ENCODE measurements at regions not wholly inside any gene's neighbourhood (a gene's known extent, or its start where the extent isn't known, plus 50 kb on each side); places are given as distances from the start of the nearest gene placed in this dataset.

GRCh38 chr5:106768392-106768791 is 902.3 kb downstream of the EFNA5 start:
- no peak for DNase-seq

GRCh38 chr5:106766916-106767315 is 903.8 kb downstream of the EFNA5 start:
- DNase-seq, result no peak

GRCh38 chr5:106759581-106759980 is 911.2 kb downstream of the EFNA5 start:
- no peak for DNase-seq

GRCh38 chr5:106759152-106759551 is 911.6 kb downstream of the EFNA5 start:
- DNase-seq, result no peak

- DNase-seq, result no peak
Observed at GRCh38 chr5:106757672-106758071, 913.1 kb downstream of the EFNA5 start.

- DNase-seq, result no peak
Observed at GRCh38 chr5:106755789-106756188, 914.9 kb downstream of the EFNA5 start.

GRCh38 chr5:106755066-106755465 is 915.7 kb downstream of the EFNA5 start:
- DNase-seq, result no peak

GRCh38 chr5:106749826-106750225 is 920.9 kb downstream of the EFNA5 start:
- no peak for DNase-seq

- DNase-seq, result no peak
Observed at GRCh38 chr5:106739127-106739526, 931.6 kb downstream of the EFNA5 start.

GRCh38 chr5:106737111-106737510 is 933.6 kb downstream of the EFNA5 start:
- no peak for DNase-seq

- no peak for DNase-seq
Observed at GRCh38 chr5:106732624-106733023, 938.1 kb downstream of the EFNA5 start.

GRCh38 chr5:106730912-106731311 is 939.8 kb downstream of the EFNA5 start:
- no peak for DNase-seq

GRCh38 chr5:106730506-106730905 is 940.2 kb downstream of the EFNA5 start:
- DNase-seq, result no peak

- no peak for DNase-seq
Observed at GRCh38 chr5:106728208-106728607, 942.5 kb downstream of the EFNA5 start.

GRCh38 chr5:106727071-106727470 is 943.7 kb downstream of the EFNA5 start:
- DNase-seq, result no peak

- DNase-seq, result no peak
Observed at GRCh38 chr5:106720367-106720766, 950.4 kb downstream of the EFNA5 start.

- no peak for DNase-seq
Observed at GRCh38 chr5:106699796-106700195, 970.9 kb downstream of the EFNA5 start.

- DNase-seq, result no peak
Observed at GRCh38 chr5:106699198-106699597, 971.5 kb downstream of the EFNA5 start.

GRCh38 chr5:106698169-106698568 is 972.6 kb downstream of the EFNA5 start:
- no peak for DNase-seq

GRCh38 chr5:106691701-106692100 is 979.0 kb downstream of the EFNA5 start:
- DNase-seq, result no peak

GRCh38 chr5:106690585-106690984 is 980.2 kb downstream of the EFNA5 start:
- no peak for DNase-seq

- no peak for DNase-seq
Observed at GRCh38 chr5:106680330-106680729, 990.4 kb downstream of the EFNA5 start.

GRCh38 chr5:106677057-106677456 is 993.7 kb downstream of the EFNA5 start:
- no peak for DNase-seq

GRCh38 chr5:106675687-106676086 is 995.0 kb downstream of the EFNA5 start:
- DNase-seq, result no peak

GRCh38 chr5:106673941-106674340 is 996.8 kb downstream of the EFNA5 start:
- DNase-seq, result no peak

GRCh38 chr5:106661866-106662265 is 1008.9 kb downstream of the EFNA5 start:
- no peak for DNase-seq
